GM21423 (cell line): ENCODE measurements at regions not wholly inside any gene's neighbourhood (a gene's known extent, or its start where the extent isn't known, plus 50 kb on each side); places are given as distances from the start of the nearest gene placed in this dataset.

ENCODE experiments used
- ATAC-seq: cut with Tn5 transposase; IDR thresholded peaks from one replicate; pipeline ENCODE4 v1.9.1; 2021; ENCODE audit warnings: mild to moderate bottlenecking, moderate library complexity; ENCODE audit not compliant: unreplicated experiment

- no peak for ATAC-seq
Measured at GRCh38 chr11:81472646-81473045, 1261.0 kb downstream of the FAM181B start.

GRCh38 chr11:81470446-81470845 is 1263.2 kb downstream of the FAM181B start:
- no peak for ATAC-seq

DNA sequence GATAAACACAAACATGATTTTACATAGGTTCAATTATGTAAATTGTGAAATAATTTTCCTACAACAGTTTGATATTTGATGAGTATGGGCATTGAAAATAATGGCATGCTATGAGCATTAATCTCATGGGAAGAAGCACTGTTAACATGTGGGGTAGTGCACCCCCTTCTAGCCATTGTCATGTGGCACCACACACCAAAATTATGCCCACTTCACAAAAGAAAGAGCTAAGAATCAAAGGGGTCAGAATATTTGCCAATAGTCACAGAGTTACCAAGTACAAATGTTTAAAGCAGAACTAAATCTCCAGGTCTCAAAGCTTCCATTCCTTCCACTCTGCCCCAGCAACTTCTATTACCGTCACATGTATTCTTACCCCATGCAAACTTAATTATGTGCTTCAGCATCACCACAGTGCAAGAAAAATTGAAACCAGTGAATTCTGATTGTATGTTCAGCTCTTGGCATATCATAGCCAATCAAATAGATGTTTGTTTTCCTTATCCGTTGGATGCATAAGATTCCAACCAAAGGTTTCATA is 1273.8 kb downstream of the FAM181B start:
- no peak for ATAC-seq

DNA sequence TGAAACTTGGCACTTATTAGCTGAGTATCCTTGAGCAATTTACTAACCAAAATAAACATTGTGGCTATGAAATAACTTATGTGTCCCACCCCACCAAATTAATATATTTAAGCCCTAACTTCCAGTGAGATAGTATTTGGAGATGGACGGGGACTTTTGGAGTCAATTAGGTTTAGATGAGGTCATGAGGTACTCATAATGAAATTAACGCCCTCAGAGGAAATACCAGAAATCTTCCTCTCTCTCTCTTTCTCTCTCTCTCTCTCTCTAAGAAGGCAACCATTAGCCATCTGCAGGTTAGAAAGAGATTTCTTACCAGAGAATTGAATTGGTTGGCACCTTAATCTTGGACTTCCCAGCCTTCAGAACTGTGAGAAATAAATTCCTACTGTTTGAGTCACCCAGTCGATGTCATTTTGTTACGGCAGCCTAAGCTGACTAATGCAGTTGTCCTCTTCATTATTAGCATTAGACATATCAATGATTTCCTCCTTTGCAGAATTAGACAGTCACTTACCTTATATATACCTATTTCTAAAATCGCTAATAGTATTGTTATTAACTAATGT is 1284.0 kb downstream of the FAM181B start:
- ATAC-seq: no peak

- ATAC-seq: no peak
Measured at GRCh38 chr11:81444297-81444696, 1289.4 kb downstream of the FAM181B start.

GRCh38 chr11:81432333-81432732 is 1301.3 kb downstream of the FAM181B start:
- no peak for ATAC-seq

DNA sequence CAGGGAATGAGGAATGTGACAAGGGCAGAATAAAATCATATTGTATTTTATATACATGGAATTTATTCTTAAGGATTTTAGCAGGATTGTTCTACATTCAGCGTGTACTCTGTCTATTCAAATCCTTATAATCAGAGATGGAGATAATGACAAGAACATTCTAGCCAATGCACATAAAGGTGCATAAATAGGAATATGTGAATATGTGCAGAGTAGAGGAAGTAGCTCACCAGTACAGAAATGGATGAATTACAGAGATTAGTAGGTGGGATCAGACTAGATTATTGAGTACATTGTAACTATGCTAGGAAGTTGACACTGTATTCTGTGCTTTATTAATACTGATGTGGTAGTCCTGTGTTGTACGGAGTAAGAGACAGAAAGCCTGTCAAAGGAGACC is 1308.8 kb downstream of the FAM181B start:
- no peak for ATAC-seq

GRCh38 chr11:81422402-81422801 is 1311.3 kb downstream of the FAM181B start:
- ATAC-seq: no peak

DNA sequence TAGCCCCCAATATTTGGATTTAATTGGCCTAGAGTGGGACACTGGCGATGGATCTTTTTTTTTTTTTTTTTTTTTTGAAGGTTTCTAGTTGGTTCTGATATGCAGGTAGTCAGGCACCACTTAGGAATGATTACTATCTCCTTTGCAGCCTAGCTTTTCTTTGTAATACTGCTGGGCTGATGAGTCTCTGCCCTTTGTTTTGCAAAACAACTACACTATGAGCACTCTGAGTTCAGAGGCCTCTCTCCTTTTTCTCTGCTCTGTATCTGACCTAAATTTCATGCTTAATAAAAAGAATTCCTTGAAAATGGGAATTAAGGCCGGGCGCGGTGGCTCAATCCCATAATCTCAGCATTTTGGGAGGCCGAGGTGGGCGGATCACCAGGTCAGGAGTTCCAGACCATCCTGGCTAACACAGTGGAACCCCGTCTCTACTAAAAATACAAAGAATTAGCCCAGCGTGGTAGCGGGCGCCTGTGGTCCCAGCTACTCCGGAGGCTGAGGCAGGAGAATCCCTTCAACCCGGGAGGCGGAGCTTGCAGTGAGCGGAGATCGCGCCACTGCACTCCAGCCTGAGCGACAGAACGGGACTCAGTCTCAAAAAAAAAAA is 1312.3 kb downstream of the FAM181B start:
- no peak for ATAC-seq

GRCh38 chr11:81420668-81421250 is 1312.9 kb downstream of the FAM181B start:
- no peak for ATAC-seq

DNA sequence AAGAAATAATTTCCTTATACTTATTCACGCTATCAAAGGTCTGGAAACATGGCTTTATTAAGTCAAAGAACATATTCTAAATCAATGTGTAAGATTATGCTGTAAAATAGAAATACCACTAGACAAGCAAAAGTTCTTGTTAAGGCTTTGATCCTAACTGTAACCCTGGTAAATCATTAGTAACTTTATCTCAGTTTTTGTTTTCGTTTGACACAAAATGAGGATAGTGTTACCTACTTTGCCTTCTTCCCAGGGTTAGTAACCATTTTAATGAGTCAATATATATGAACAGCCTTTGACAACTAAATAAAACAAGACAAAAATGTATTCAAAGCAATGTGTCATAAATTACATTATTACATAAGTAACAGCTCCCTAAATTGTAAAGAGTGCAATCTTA is 1336.3 kb downstream of the FAM181B start:
- no peak for ATAC-seq

GRCh38 chr11:81394311-81394710 is 1339.4 kb downstream of the FAM181B start:
- no peak for ATAC-seq

GRCh38 chr11:81388326-81388725 is 1345.3 kb downstream of the FAM181B start:
- no peak for ATAC-seq

GRCh38 chr11:81380395-81380794 is 1353.3 kb downstream of the FAM181B start:
- no peak for ATAC-seq

DNA sequence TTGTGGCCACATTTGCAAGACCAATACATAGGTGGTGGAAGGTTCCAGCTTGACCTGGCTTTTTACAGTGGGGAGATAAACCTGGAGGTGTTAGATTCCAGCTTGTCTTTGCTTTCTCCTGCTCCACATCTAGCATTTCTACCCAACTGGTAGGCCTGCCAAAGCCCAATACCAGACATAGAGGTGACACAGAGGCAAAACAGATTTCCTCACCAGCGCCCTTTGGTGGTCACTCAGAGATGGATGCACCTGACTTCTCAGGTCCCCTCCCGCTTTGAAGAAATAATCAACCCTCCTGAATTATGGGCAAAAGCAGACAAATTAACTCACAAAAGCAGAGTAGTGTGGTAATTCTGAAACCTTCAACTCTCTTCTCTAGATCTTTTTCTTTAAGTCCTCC is 1356.2 kb downstream of the FAM181B start:
- ATAC-seq: no peak

DNA sequence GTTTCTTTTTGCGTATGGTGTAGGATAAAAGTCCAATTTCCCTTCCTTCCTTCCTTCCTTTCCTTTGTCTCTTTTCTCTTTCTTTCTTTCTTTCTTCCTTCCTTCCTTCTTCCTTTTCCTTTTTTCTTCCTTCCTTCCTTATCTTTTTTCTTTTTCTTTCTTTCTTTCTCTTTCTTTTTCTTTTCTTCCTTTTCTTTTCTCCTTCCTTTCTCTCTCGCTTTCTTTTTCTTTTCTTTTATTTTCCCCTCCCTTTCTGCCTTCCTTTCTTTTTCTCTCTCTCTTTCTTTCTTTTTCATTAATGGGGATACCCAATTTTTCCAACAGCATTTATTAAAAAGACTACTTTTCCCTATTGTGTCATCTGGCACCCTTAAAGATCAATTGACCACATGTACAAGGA is 1359.7 kb downstream of the FAM181B start:
- ATAC-seq: no peak

DNA sequence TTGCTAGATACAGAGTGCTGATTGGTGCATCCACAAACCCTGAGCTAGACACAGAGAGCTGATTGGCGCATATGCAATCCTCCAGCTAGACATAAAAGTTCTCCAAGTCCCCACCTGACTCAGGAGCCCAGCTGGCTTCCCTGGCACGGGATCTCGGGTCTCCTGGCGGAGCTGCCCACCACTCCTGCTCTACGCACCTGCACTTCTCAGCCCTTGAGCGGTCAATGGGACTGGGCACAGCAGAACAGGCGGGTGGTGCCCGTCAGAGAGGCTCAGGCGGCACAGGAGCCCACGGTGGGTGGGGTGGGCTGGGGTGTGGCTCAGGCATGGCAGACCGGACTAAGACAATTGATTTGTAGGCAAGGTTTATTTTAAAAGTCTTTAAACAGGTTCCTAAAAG is 1365.5 kb downstream of the FAM181B start:
- no peak for ATAC-seq

DNA sequence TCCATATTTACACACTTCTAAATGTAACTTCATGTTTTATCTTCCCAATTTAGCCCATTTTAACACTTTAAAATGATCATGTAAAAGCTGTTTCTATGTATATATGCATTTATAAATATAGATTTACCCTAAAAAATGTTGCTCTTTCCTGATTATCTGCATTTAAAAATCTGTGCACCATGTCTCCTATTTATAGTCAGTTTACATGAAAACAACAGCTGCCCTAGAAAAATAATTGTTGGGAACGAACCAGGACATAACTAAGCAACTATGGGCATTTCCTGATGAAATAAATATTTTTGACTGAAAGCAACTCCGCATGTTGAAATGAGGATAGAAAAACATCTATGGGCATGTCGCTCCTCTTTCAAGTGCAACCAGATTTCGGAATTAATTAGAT is 1368.2 kb downstream of the FAM181B start:
- no peak for ATAC-seq

- no peak for ATAC-seq
Measured at GRCh38 chr11:81359476-81359875, 1374.2 kb downstream of the FAM181B start.

- ATAC-seq: no peak
Measured at GRCh38 chr11:81345609-81346008, 1388.1 kb downstream of the FAM181B start.

DNA sequence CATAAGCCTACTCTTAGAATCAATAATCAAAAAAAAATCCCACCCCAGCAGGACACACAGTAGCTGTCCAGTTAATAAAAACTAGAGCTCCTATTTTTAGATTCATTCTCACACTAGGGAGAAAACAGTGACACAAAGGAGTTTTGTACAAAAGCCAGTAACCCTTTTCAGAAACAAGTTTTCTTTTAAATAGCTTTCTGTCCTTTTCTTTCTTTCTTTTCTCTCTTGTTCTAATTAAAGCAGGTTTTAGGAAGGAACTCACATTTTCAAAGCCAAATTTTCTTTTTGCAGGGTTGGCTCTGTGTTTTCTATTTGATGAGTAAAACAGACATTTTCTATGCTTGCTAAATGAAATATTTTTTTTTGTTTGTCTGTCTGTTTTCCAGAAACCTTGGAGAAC is 1390.7 kb downstream of the FAM181B start:
- no peak for ATAC-seq

- ATAC-seq: no peak
Measured at GRCh38 chr11:81340225-81340624, 1393.4 kb downstream of the FAM181B start.
